ENCODE measurements at regions not wholly inside any gene's neighbourhood (a gene's known extent, or its start where the extent isn't known, plus 50 kb on each side); places are given as distances from the start of the nearest gene placed in this dataset.

DNA sequence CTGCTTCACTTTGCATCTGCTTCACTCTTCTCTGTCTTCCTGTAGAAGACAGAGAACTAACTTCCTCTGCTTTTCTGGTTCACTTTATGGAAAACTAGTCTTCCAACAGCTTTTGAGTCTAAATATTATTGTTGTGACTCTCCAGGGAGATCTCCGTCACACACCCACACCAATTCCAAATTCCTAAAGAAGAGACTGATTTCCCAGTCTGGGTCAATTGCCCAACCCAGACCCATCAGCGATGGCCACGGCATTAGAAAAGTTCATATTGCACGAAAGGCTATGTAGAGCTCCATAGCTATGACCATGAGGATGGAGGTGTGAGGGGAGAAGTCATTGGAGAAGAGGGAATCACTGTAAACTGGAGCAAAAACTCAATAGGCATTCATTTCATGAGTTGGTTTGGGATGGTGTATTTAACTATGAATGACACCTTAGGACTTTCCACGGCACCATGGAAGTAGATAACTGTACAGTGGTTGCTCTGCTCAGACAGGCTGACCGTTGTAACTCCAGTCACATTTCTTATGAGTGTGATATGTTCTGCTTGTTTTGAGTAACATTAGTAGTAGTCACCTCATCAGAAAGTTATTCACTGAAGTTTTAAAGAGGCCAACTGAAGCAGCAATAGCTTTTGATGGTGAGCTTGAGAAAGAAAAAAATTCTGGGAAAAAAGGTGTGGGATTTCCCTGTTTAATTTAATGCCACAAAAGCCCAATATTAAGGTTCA, 78.1 kb upstream of the MAMDC2 start:
- TF ChIP-seq, protein P1, sequence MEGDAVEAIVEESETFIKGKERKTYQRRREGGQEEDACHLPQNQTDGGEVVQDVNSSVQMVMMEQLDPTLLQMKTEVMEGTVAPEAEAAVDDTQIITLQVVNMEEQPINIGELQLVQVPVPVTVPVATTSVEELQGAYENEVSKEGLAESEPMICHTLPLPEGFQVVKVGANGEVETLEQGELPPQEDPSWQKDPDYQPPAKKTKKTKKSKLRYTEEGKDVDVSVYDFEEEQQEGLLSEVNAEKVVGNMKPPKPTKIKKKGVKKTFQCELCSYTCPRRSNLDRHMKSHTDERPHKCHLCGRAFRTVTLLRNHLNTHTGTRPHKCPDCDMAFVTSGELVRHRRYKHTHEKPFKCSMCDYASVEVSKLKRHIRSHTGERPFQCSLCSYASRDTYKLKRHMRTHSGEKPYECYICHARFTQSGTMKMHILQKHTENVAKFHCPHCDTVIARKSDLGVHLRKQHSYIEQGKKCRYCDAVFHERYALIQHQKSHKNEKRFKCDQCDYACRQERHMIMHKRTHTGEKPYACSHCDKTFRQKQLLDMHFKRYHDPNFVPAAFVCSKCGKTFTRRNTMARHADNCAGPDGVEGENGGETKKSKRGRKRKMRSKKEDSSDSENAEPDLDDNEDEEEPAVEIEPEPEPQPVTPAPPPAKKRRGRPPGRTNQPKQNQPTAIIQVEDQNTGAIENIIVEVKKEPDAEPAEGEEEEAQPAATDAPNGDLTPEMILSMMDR (IDR thresholded peaks at IDR 0.05; ENCODE audit: insufficient read depth, low read length) = no peak
- TF ChIP-seq SPI1 (IDR thresholded peaks at IDR 0.05; ENCODE audit: borderline replicate concordance, low read depth) = no peak
- TF ChIP-seq POLR2AphosphoS5 (IDR thresholded peaks at IDR 0.05; ENCODE audit: low read depth) = no peak
- no peak for TF ChIP-seq GABPA (IDR thresholded peaks at IDR 0.05; ENCODE audit: low read depth)
- TF ChIP-seq, protein P2, sequence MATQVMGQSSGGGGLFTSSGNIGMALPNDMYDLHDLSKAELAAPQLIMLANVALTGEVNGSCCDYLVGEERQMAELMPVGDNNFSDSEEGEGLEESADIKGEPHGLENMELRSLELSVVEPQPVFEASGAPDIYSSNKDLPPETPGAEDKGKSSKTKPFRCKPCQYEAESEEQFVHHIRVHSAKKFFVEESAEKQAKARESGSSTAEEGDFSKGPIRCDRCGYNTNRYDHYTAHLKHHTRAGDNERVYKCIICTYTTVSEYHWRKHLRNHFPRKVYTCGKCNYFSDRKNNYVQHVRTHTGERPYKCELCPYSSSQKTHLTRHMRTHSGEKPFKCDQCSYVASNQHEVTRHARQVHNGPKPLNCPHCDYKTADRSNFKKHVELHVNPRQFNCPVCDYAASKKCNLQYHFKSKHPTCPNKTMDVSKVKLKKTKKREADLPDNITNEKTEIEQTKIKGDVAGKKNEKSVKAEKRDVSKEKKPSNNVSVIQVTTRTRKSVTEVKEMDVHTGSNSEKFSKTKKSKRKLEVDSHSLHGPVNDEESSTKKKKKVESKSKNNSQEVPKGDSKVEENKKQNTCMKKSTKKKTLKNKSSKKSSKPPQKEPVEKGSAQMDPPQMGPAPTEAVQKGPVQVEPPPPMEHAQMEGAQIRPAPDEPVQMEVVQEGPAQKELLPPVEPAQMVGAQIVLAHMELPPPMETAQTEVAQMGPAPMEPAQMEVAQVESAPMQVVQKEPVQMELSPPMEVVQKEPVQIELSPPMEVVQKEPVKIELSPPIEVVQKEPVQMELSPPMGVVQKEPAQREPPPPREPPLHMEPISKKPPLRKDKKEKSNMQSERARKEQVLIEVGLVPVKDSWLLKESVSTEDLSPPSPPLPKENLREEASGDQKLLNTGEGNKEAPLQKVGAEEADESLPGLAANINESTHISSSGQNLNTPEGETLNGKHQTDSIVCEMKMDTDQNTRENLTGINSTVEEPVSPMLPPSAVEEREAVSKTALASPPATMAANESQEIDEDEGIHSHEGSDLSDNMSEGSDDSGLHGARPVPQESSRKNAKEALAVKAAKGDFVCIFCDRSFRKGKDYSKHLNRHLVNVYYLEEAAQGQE (IDR thresholded peaks at IDR 0.05; ENCODE audit: insufficient replicate concordance, low read depth) = no peak
- DNase-seq (ENCODE audit: low read depth in 1 of 2, low spot score in 1 of 2) = no peak

DNA sequence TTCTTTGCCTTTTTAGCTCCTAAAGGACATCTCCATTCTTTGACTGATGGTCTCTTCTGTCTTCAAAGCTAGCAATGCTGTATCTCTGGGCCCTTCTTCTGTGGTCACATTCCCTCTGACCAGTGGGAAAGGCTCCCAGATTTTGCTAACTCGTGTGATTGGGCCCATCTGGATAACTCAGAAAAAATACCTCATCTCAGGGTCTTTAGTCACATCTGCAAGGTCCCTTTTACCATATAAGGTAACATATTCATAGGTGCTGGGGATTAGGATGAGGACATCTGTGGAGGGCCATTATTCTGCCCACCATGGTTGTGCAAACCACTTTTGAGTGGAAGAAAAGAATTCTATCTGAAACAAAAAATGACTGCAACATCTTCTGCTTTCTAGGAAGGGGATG, 76.3 kb upstream of the MAMDC2 start:
- no peak overlapping the region for H3K27ac ChIP-seq (replicated peaks)
- DNase-seq (ENCODE audit: low read depth in 1 of 2, low spot score in 1 of 2) = no peak
- TF ChIP-seq, protein P1 (IDR thresholded peaks at IDR 0.05; ENCODE audit: insufficient read depth, low read length) = no peak
- no peak for TF ChIP-seq POLR2AphosphoS5 (IDR thresholded peaks at IDR 0.05; ENCODE audit: low read depth)
- no peak for TF ChIP-seq GABPA (IDR thresholded peaks at IDR 0.05; ENCODE audit: low read depth)
- TF ChIP-seq, protein P2 (IDR thresholded peaks at IDR 0.05; ENCODE audit: insufficient replicate concordance, low read depth) = no peak
- no peak for TF ChIP-seq SPI1 (IDR thresholded peaks at IDR 0.05; ENCODE audit: borderline replicate concordance, low read depth)
- H3K4me3 ChIP-seq (replicated peaks; ENCODE audit: insufficient read depth, low read length) = no peak overlapping the region
- no peaks in the 10 kb centered on the region for H3K27me3 ChIP-seq (ENCODE audit: insufficient read depth, poor library complexity, severe bottlenecking)

More for the DNA sequence above, 78.1 kb upstream of the MAMDC2 start:
- H3K4me3 ChIP-seq (replicated peaks; ENCODE audit: insufficient read depth, low read length) = no peak overlapping the region
- H3K27ac ChIP-seq (replicated peaks) = no peak overlapping the region
- H3K27me3 ChIP-seq (ENCODE audit: insufficient read depth, poor library complexity, severe bottlenecking) = no peaks in the 10 kb centered on the region

DNA sequence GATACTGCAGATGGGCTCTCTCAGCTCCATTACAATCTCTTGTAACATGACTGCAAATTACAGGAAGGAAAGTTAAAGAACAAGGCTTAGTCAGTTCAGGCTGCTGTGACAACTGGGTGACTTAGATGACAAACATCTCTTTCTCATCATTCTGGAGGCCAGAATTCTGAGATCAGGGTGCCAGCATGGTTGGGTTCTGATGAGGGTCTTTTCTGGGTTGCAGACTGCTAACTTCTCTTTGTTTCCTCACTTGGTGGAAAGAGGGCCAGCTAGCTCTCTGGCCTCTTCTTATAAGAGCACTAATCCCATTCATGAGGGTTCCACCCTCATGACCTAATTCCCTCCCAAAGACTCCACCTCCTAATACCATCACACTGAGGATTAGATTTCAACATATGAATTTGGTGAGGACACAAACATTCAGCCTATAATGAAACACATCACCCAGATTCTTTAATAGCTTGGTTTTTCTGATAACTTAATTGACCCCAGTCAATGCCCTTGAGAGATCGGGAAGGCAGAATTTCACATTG, 73.6 kb upstream of the MAMDC2 start:
- no peak overlapping the region for H3K4me3 ChIP-seq (replicated peaks; ENCODE audit: insufficient read depth, low read length)
- H3K27me3 ChIP-seq (ENCODE audit: insufficient read depth, poor library complexity, severe bottlenecking) = no peaks in the 10 kb centered on the region
- no peak overlapping the region for H3K27ac ChIP-seq (replicated peaks)
- TF ChIP-seq, protein P2 (IDR thresholded peaks at IDR 0.05; ENCODE audit: insufficient replicate concordance, low read depth) = no peak
- TF ChIP-seq, protein P1 (IDR thresholded peaks at IDR 0.05; ENCODE audit: insufficient read depth, low read length) = no peak
- TF ChIP-seq SPI1 (IDR thresholded peaks at IDR 0.05; ENCODE audit: borderline replicate concordance, low read depth) (no peak), GABPA (IDR thresholded peaks at IDR 0.05; ENCODE audit: low read depth) (no peak), POLR2AphosphoS5 (IDR thresholded peaks at IDR 0.05; ENCODE audit: low read depth) (no peak)
- DNase-seq (ENCODE audit: low read depth in 1 of 2, low spot score in 1 of 2) = no peak
